ENCODE measurements at regions not wholly inside any gene's neighbourhood (a gene's known extent, or its start where the extent isn't known, plus 50 kb on each side); places are given as distances from the start of the nearest gene placed in this dataset.

DNA sequence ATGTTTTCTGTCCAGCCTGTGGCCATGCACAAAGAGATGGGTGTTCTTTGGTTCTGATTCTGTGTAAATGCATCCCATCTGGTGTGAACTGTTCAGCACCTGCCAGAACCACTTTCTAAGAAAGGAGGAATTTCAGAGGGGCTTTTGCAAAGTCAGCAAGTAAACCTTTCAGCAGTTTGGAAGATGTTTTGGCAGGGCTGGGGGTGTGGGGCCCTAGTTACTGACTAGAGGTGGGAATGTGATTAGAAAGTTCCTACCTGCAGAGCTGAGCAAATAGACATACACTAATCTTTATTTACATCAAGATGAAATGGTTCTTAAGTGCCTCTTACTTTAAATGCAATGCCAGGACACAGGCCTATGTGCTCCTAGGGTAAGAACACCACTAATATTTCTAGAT is 378.1 kb upstream of the USP24 start:
- H3K79me2 ChIP-seq (ENCODE audit: low read depth) = no peaks in the 10 kb centered on the region
- H3K9me3 ChIP-seq (ENCODE audit: low read depth) = no peaks in the 10 kb centered on the region
- H3K4me1 ChIP-seq = peaks cover 3% of the 10 kb centered on the region
- H3K27me3 Mint-ChIP-seq (ENCODE audit: insufficient read depth, low read depth) = peaks cover 5% of the 10 kb centered on the region
- H3K27ac ChIP-seq = no peak overlapping the region
- no peak overlapping the region for H3K9ac ChIP-seq
- H4K20me1 ChIP-seq (ENCODE audit: low read depth) = no peaks in the 10 kb centered on the region
- peak overlapping the region; percentile 21 for H2AFZ ChIP-seq (replicated peaks)
- no peaks in the 10 kb centered on the region for H3F3A ChIP-seq (ENCODE audit: low read depth)
- H3K36me3 ChIP-seq = no peaks in the 10 kb centered on the region
- no peak overlapping the region for H3K4me2 ChIP-seq
- H3K36me3 Mint-ChIP-seq = no peaks in the 10 kb centered on the region
- peaks cover 8% of the 10 kb centered on the region for H3K9me3 Mint-ChIP-seq
- no peaks in the 10 kb centered on the region for H3K27me3 ChIP-seq
- no peak overlapping the region for H3K4me3 Mint-ChIP-seq
- no peak overlapping the region for H3K27ac Mint-ChIP-seq
- peaks cover 3% of the 10 kb centered on the region for H3K4me1 Mint-ChIP-seq
- TF ChIP-seq EZH2 (IDR thresholded peaks at IDR 0.05) = no peak
- TF ChIP-seq, protein P1, sequence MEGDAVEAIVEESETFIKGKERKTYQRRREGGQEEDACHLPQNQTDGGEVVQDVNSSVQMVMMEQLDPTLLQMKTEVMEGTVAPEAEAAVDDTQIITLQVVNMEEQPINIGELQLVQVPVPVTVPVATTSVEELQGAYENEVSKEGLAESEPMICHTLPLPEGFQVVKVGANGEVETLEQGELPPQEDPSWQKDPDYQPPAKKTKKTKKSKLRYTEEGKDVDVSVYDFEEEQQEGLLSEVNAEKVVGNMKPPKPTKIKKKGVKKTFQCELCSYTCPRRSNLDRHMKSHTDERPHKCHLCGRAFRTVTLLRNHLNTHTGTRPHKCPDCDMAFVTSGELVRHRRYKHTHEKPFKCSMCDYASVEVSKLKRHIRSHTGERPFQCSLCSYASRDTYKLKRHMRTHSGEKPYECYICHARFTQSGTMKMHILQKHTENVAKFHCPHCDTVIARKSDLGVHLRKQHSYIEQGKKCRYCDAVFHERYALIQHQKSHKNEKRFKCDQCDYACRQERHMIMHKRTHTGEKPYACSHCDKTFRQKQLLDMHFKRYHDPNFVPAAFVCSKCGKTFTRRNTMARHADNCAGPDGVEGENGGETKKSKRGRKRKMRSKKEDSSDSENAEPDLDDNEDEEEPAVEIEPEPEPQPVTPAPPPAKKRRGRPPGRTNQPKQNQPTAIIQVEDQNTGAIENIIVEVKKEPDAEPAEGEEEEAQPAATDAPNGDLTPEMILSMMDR (IDR thresholded peaks at IDR 0.05) = no peak
- TF ChIP-seq EZH2phosphoT487 (IDR thresholded peaks at IDR 0.05) = no peak
- DNase-seq (ENCODE audit: low spot score) = no peak
- no peak overlapping the region for H3K4me3 ChIP-seq

GRCh38 chr1:55592122-55592521 is 377.0 kb upstream of the USP24 start:
- H3K36me3 ChIP-seq = no peaks in the 10 kb centered on the region
- H3K4me3 Mint-ChIP-seq = no peak overlapping the region
- H3K4me1 Mint-ChIP-seq = peaks cover 3% of the 10 kb centered on the region
- no peak overlapping the region for H3K4me2 ChIP-seq
- peaks cover 7% of the 10 kb centered on the region for H3K9me3 Mint-ChIP-seq
- H3K27me3 Mint-ChIP-seq (ENCODE audit: insufficient read depth, low read depth) = peaks cover 5% of the 10 kb centered on the region
- H4K20me1 ChIP-seq (ENCODE audit: low read depth) = no peaks in the 10 kb centered on the region
- no peak overlapping the region for H2AFZ ChIP-seq (replicated peaks)
- H3K79me2 ChIP-seq (ENCODE audit: low read depth) = no peaks in the 10 kb centered on the region
- TF ChIP-seq EZH2 (IDR thresholded peaks at IDR 0.05) (no peak), EZH2phosphoT487 (IDR thresholded peaks at IDR 0.05) (no peak)
- TF ChIP-seq, protein P1 (IDR thresholded peaks at IDR 0.05) = no peak
- no peaks in the 10 kb centered on the region for H3F3A ChIP-seq (ENCODE audit: low read depth)
- no peaks in the 10 kb centered on the region for H3K27me3 ChIP-seq
- no peak overlapping the region for H3K4me3 ChIP-seq
- H3K4me1 ChIP-seq = peaks cover 5% of the 10 kb centered on the region
- no peak for DNase-seq (ENCODE audit: low spot score)
- no peaks in the 10 kb centered on the region for H3K36me3 Mint-ChIP-seq
- H3K27ac ChIP-seq = no peak overlapping the region
- no peak overlapping the region for H3K9ac ChIP-seq
- H3K9me3 ChIP-seq (ENCODE audit: low read depth) = no peaks in the 10 kb centered on the region
- no peak overlapping the region for H3K27ac Mint-ChIP-seq

GRCh38 chr1:55589671-55590297 is 374.6 kb upstream of the USP24 start:
- Histone ChIP-seq H3K4me2 (no peak overlapping the region), H3K79me2 (ENCODE audit: low read depth) (no peaks in the 10 kb centered on the region), H3F3A (ENCODE audit: low read depth) (peaks cover 4% of the 10 kb centered on the region), H3K9me3 (ENCODE audit: low read depth) (no peaks in the 10 kb centered on the region), H3K27me3 (no peaks in the 10 kb centered on the region), H3K9ac (no peak overlapping the region), H3K4me1 (peaks cover 11% of the 10 kb centered on the region), H3K36me3 (no peaks in the 10 kb centered on the region), H2AFZ (replicated peaks) (peak overlapping the region; percentile 0), H4K20me1 (ENCODE audit: low read depth) (no peaks in the 10 kb centered on the region), H3K27ac (no peak overlapping the region), H3K4me3 (no peak overlapping the region)
- Mint-ChIP-seq H3K27ac (no peak overlapping the region), H3K9me3 (no peaks in the 10 kb centered on the region), H3K4me3 (no peak overlapping the region), H3K27me3 (ENCODE audit: insufficient read depth, low read depth) (peaks cover 5% of the 10 kb centered on the region), H3K36me3 (no peaks in the 10 kb centered on the region), H3K4me1 (peaks cover 14% of the 10 kb centered on the region)
- DNase-seq (ENCODE audit: low spot score) = no peak
- no peak for TF ChIP-seq EZH2phosphoT487 (IDR thresholded peaks at IDR 0.05)
- TF ChIP-seq, protein P1 (IDR thresholded peaks at IDR 0.05) = no peak
- TF ChIP-seq EZH2 (IDR thresholded peaks at IDR 0.05) = no peak

Data from neural progenitor cell (in vitro differentiated cells).